NOMO-1 treated with DMSO at 0.1 percent for 48 hours (cell line): ENCODE measurements at regions not wholly inside any gene's neighbourhood (a gene's known extent, or its start where the extent isn't known, plus 50 kb on each side); places are given as distances from the start of the nearest gene placed in this dataset.
"Not testable (repeated sequence)": the region's sequence is repeated elsewhere in the genome, so short reads cannot be mapped to it uniquely, and the experiment has no call there.

Source experiments
- DNase-seq: peaks from one replicate; lab custom pipeline; 2025; ENCODE audit not compliant: unreplicated experiment; lab: John Stamatoyannopoulos, UW

DNA sequence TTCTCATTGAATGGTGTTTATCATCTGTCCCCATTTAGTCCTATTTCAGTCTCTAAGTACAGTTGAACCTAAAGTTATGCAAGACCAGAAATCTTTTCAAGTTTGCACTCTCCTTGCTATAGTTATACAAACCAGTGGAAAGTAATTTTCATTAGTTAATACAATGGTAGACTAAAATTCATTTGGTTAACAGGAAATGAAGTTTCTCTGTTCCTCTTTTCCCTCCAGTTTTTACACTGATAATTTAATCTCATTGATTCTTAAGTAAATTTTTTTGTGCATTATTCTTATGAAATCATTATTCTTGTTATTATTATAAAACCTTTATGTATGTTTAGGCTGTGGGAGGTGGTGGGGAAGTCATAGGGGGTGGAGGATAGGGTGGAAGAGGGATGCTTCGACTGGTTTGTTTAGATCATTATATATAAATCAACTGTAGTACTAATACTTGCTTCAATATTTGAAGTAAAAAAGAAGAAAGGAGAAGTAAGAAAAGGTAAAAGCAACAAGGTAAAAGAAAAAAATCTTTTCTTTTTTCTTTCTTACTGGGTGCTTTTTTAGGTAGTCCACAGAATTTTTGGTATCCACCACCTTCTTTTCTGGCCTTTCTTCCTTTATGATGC, 104.1 kb downstream of the GPR85 start:
- DNase-seq: no peak

GRCh38 chr7:112981966-112982365, 104.7 kb downstream of the GPR85 start:
- DNase-seq: no peak

DNA sequence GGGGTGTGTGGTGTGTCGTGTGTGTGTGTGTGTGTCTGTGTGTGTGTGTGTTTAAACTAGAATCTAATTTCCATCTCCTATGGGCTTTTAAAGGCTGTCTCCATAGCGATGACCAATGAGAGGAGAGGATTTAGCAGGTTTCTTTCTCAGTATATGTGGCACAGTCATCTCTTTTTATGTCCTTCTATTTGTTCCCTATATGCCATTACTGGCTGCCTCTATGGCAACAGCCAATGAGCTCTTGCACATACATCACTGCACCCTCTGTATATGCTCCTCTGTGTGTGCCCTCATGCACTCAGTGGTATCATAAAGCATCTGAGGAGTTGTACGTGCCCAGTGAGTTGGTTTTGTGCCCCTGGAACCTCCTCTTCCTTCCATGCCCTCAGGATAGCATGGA, 107.6 kb downstream of the GPR85 start:
- DNase-seq: not testable (repeated sequence)

DNA sequence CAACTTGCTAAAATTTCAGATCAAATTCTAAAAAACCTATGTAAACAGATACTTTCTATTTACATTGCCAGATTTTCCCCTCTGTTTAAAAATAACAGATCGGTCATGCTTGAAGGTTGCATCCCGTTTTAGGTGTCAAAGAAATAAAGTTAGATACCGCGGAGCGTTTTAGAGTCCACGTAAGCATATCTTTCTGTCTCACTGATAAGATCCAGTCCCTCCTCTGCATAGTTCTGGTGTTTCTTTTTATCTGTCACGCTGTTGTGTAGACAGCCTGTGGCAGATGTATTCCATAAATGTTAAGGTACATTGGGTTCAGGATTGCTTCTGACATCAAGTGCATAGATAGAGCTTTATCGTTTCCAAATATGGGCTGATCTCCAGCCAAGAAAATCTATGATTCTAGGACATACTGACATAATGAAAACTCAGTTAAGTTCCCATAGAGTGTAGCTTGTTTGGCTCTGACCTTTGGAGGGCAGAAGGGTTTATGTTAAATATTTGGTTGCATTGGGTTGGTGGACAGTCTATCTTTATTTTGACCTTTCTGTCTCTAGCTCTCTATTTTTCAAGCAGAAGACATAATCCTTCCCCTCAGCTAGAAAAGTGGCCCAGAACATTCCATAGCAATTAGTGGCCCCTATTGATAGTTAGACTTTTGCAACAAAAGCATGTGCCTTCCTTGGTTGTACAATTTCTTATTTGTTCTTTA, 109.2 kb downstream of the GPR85 start:
- not testable (repeated sequence) for DNase-seq

- no peak for DNase-seq
These were observed 115.9 kb downstream of the GPR85 start for GRCh38 chr7:112970771-112971170.

GRCh38 chr7:112969946-112970345, 116.7 kb downstream of the GPR85 start:
- no peak for DNase-seq

- DNase-seq: no peak
These were observed 121.1 kb downstream of the GPR85 start for GRCh38 chr7:112965506-112965905.

DNA sequence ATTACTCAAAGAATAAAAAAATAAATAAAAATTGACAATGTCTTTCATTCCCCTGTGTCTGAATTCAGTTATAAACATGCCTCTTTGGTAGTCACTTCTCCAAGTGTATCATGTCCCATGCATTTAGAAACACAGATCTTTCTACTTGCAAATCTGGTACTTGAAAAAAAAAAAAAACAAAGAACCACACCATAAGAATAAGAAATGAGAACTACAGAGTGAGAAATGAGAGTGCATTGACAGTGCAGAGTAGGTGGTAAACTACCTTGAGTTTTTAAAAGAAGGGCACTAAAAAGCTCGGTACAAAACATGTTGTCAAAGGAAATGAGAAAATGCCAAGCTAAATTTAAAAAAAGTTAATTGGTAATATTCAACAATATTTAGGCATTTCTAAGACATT, 123.0 kb downstream of the GPR85 start:
- no peak for DNase-seq

DNA sequence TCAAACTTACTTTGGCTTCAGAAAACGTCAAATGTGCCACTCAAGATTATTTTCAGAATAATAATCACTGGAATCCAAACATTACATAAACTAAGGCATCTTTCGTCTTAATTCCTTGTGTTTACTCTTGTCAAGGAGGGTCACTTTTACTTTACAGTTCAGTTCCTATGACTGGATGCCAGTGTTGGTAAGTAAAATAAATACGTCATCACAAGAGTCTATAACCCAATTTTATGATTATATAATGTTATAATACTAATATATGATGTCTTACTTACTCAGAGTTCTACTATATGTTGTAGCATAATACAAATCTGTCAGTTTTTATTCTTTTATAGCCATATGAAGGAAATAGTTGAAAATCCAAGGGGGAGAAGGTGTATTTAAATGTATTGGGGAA, 123.8 kb downstream of the GPR85 start:
- no peak for DNase-seq

- no peak for DNase-seq
These were observed 127.4 kb downstream of the GPR85 start for GRCh38 chr7:112959276-112959675.

DNA sequence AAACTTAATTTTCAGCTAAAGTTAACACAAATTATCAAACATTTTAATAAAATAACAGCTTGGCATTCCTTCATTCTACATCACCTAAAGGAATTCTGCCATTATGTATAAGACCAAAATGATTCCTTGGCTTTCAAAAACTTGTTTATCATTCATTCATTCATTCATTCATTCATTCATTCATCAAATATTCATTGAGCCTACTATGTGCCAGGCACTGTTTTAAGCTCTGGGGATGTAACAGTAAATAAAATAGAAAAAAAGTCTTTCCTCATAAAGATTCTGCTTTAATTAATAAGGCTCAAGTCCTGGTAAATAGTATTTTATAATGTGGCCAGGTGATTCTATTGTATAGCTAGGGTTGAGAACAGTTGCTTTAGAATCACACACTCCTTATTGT, 127.9 kb downstream of the GPR85 start:
- no peak for DNase-seq

DNA sequence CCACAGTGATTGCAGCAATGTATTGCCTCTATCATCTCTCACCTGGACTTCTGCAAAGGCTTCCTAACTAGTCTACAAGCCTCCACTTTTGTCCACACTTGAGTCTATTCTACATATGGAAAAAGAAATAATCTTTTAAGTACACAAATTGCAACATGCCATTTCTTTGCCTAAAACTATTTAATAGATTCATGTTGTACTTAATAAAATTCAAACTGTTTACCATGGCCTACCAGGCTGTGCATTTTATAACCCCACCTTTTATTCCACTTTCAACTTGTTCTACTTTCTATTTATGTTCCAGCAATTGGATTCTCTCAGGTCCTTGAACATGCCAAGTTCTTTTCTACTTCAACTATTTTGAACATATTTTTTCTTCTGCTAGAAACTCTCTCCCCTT, 128.7 kb downstream of the GPR85 start:
- DNase-seq: no peak

- DNase-seq: not testable (repeated sequence)
These were observed 133.6 kb downstream of the GPR85 start for GRCh38 chr7:112953031-112953430.

- DNase-seq: no peak
These were observed 135.6 kb downstream of the GPR85 start for GRCh38 chr7:112951070-112951469.

DNA sequence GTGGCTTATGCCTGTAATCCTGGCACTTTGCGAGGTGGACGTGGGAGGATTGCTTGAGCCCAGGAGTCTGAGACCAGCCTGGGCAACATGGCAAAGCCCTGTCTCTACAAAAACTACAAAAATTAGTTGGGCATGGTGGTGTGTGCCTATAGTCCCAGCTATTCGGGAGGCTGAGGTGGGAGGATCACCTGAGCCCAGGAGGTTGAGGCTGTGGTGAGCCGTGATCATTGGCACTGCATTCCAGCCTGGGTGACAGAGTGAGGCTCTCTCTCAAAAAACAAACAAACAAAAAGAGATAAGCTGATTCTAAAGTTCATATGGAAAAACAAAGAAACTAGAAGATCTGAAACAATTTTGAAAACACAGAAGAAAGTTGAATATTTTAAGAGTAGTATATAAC, 136.9 kb downstream of the GPR85 start:
- DNase-seq: not testable (repeated sequence)

GRCh38 chr7:112946350-112946749, 140.3 kb downstream of the GPR85 start:
- no peak for DNase-seq

GRCh38 chr7:112945046-112945445, 141.6 kb downstream of the GPR85 start:
- no peak for DNase-seq

- no peak for DNase-seq
These were observed 143.6 kb downstream of the GPR85 start for GRCh38 chr7:112942981-112943380.

DNA sequence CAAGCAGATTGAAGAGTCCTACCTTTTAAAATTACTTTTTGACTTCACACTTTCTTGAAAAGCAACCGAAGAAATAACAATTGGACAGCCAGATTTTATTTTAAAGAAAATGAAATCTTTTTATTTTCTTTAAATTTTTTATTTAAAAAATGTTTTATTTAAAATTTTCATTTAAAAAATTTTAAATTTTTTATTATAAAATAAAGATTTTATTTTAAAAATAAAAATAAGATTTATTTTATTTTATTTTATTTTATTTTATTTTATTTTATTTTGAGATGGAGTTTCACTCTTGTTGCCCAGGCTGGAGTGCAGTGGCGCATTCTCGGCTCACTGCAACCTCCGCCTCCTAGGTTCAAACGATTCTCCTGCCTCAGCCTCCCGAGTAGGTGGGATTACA, 144.5 kb downstream of the GPR85 start:
- DNase-seq: not testable (repeated sequence)

- no peak for DNase-seq
These were observed 146.3 kb downstream of the GPR85 start for GRCh38 chr7:112940314-112940732.

DNA sequence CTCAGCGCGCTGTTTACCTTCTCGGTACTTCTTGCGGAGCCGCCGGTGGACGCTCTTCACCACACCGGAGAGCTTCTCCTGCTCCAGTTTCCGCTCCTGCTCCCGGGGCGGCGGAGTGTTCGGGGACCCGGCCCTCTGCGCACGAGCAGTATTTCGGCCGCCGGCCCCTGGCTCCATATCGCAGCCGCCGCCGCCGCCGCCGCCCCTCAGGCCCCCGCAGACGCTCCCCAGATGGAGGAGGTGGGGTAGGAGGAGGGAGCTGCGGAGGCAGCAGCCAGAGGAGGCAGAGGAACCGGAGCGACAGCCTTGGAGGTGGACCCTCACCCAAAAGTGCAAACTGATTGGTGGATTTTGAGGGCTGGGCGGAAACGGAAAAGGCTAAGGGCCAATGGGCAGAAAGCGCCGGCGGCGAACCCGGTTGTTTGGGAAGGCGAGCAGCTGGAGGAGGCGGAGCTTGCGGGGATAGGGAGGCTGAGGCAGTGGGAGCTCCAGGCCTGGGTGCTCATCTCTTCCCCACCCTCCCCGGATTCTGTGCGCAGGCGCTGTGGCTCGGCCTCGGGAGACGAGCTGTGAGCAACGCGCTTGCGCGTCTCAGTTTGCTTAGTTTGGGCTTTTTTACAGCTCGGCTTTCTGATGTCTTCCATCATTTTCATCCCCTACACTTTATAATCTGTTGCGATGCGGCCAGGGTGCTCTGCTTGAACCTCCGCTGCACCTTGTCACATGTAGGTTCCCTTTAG, 146.9 kb downstream of the GPR85 start:
- DNase-seq: peak; percentile 91
